GM12801 (cell line): ENCODE measurements at regions not wholly inside any gene's neighbourhood (a gene's known extent, or its start where the extent isn't known, plus 50 kb on each side); places are given as distances from the start of the nearest gene placed in this dataset.

ENCODE experiments used
- CTCF ChIP-seq: IDR thresholded peaks from one replicate; pipeline ENCODE4 v1.5.1; 2011; ENCODE audit warnings: control low read depth; ENCODE audit not compliant: insufficient read length; ENCODE audit errors: extremely low read depth

- no peak for TF ChIP-seq CTCF
Observed at GRCh38 chr16:65787921-65788320, 578.6 kb upstream of the CDH5 start.

GRCh38 chr16:65786916-65787315 is 579.6 kb upstream of the CDH5 start:
- no peak for TF ChIP-seq CTCF

GRCh38 chr16:65783709-65784474 is 582.6 kb upstream of the CDH5 start:
- no peak for TF ChIP-seq CTCF

DNA sequence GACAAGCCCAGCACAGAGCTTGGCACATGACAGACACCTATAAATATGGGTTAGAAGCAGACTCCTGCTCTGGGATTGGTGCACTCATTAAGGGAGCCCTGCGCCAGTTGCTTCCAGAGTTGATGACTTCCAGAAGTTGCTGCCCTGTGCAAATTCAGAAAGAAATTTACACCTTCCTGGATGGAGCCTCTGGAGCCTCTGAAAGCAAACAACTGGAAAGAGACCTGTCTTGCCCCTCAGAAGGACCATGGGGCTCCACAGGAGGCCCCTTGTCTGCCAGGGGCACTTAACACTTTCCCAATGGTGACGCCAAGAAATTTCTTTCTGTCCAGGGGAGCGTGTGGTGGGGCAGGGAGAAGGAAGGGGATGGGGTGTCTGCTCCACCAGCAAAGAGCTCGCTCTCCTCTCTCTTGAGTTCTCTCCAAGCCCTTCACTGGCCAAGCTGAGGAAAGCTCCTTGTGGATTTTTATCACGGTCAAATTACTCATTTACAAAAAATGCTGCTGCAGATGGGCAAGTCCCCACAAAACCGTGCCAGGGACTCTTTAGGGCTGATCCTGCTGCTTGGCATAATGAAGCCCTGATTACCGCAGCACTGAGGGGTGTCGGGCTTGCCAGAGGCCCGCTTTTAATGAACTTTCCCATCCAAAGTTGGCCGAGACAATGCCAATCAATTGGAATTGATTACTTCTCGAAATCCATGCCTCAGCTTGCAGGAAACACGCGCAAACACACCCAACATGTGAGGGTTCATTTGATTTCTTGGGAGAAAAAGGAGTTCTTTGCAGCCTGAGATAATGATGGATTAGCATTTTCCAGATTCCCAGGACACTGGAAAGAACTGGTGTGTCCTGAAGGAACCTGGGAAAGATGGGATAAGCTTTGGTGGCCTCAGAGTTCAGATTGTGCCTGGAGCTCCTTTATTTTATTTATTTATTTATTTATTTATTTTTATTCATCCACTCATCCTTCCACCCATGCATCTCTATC is 583.6 kb upstream of the CDH5 start:
- TF ChIP-seq CTCF = no peak

- TF ChIP-seq CTCF = no peak
Observed at GRCh38 chr16:65781855-65782254, 584.6 kb upstream of the CDH5 start.

GRCh38 chr16:65781363-65781762 is 585.1 kb upstream of the CDH5 start:
- no peak for TF ChIP-seq CTCF

- no peak for TF ChIP-seq CTCF
Observed at GRCh38 chr16:65779201-65779600, 587.3 kb upstream of the CDH5 start.
